ENCODE measurements at regions not wholly inside any gene's neighbourhood (a gene's known extent, or its start where the extent isn't known, plus 50 kb on each side); places are given as distances from the start of the nearest gene placed in this dataset.

DNA sequence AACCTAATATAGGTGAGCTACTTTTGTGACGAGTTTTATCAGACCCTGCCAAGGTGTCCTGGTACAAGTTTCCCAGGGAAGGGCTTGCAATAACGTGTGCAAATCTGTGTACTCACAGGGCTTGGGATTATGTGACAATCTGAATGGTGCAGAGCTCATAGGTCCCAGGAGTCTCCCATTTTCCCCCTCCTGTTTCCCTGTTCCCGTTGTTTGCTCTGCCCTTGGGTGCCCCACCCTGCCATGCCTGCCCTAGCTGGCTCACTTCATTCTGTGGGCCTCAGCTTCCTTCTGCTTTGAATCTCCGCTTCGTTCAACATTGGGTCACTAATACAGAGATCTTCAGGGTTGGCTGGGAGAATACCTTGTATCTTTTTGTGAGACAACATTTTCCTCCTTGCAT, 90.3 kb upstream of the HPF1 start:
- TF ChIP-seq, protein P1, sequence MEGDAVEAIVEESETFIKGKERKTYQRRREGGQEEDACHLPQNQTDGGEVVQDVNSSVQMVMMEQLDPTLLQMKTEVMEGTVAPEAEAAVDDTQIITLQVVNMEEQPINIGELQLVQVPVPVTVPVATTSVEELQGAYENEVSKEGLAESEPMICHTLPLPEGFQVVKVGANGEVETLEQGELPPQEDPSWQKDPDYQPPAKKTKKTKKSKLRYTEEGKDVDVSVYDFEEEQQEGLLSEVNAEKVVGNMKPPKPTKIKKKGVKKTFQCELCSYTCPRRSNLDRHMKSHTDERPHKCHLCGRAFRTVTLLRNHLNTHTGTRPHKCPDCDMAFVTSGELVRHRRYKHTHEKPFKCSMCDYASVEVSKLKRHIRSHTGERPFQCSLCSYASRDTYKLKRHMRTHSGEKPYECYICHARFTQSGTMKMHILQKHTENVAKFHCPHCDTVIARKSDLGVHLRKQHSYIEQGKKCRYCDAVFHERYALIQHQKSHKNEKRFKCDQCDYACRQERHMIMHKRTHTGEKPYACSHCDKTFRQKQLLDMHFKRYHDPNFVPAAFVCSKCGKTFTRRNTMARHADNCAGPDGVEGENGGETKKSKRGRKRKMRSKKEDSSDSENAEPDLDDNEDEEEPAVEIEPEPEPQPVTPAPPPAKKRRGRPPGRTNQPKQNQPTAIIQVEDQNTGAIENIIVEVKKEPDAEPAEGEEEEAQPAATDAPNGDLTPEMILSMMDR (IDR thresholded peaks at IDR 0.05): no peak
- TF ChIP-seq POLR2A (IDR thresholded peaks at IDR 0.05): no peak
